ENCODE measurements at regions not wholly inside any gene's neighbourhood (a gene's known extent, or its start where the extent isn't known, plus 50 kb on each side); places are given as distances from the start of the nearest gene placed in this dataset.

DNA sequence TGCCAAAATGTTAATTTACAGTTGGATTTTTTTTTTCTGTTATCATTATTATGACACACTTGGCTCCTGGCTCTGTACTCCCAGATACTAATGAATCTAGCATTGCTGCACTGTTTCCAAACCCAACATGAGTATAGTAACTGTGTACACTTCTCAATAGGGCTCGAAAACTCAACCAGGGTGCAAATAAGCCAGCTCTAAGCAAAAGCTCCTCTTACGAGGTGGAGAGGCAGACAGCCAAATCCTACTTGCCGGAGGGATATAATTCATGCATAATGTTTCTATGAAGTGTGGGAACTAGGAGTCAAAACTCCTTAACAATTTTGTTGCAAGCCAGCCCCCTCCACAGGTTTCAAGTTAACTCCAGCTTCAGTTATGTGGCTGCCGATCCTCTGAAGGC is 510.4 kb upstream of the ZP4 start:
- TF ChIP-seq, protein P1, sequence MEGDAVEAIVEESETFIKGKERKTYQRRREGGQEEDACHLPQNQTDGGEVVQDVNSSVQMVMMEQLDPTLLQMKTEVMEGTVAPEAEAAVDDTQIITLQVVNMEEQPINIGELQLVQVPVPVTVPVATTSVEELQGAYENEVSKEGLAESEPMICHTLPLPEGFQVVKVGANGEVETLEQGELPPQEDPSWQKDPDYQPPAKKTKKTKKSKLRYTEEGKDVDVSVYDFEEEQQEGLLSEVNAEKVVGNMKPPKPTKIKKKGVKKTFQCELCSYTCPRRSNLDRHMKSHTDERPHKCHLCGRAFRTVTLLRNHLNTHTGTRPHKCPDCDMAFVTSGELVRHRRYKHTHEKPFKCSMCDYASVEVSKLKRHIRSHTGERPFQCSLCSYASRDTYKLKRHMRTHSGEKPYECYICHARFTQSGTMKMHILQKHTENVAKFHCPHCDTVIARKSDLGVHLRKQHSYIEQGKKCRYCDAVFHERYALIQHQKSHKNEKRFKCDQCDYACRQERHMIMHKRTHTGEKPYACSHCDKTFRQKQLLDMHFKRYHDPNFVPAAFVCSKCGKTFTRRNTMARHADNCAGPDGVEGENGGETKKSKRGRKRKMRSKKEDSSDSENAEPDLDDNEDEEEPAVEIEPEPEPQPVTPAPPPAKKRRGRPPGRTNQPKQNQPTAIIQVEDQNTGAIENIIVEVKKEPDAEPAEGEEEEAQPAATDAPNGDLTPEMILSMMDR (IDR thresholded peaks at IDR 0.05; ENCODE audit: insufficient read depth, low read depth, low read length), result no peak
- TF ChIP-seq EZH2 (IDR thresholded peaks at IDR 0.05; ENCODE audit: insufficient read depth, low read length), result no peak

All from astrocyte (in vitro differentiated cells and primary cell).